ENCODE measurements at regions not wholly inside any gene's neighbourhood (a gene's known extent, or its start where the extent isn't known, plus 50 kb on each side); places are given as distances from the start of the nearest gene placed in this dataset.

DNA sequence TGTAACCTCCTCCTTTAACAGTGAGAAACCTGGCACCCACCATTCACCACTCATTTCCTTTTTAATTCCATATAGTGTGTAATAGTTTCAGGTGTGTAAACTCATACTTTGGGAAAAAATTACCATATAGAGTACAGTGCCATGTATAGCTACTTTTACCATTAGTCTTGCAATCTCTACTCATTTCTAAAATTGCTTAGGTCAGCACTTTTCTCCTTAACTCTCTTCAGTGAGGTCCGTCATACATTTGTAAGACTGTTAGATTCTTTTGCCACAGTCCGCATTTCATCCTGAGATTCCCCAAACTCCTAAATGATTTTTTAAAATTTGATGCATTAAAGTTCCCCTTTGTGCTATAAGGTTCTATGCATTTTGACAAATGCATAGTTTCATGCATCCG, 238.3 kb upstream of the ATP10A start:
- H3K4me3 ChIP-seq (ENCODE audit: low read depth, low read length), result no peak overlapping the region
- TF ChIP-seq ZFHX2 (tag by site-specific recombination; conservative IDR thresholded peaks at IDR 0.05) (no peak), ZNF76 (tag by site-specific recombination; IDR thresholded peaks at IDR 0.05; ENCODE audit: borderline replicate concordance, low read depth) (no peak), KLF8 (tag by site-specific recombination; IDR thresholded peaks at IDR 0.05) (no peak), ZNF112 (tag by site-specific recombination; IDR thresholded peaks at IDR 0.05) (no peak), ZNF529 (tag by site-specific recombination; IDR thresholded peaks at IDR 0.05; ENCODE audit: insufficient replicate concordance) (no peak), ZNF623 (tag by site-specific recombination; IDR thresholded peaks at IDR 0.05) (no peak)
- TF ChIP-seq, protein P1, sequence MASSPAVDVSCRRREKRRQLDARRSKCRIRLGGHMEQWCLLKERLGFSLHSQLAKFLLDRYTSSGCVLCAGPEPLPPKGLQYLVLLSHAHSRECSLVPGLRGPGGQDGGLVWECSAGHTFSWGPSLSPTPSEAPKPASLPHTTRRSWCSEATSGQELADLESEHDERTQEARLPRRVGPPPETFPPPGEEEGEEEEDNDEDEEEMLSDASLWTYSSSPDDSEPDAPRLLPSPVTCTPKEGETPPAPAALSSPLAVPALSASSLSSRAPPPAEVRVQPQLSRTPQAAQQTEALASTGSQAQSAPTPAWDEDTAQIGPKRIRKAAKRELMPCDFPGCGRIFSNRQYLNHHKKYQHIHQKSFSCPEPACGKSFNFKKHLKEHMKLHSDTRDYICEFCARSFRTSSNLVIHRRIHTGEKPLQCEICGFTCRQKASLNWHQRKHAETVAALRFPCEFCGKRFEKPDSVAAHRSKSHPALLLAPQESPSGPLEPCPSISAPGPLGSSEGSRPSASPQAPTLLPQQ (tag by site-specific recombination; IDR thresholded peaks at IDR 0.05), result no peak
- ChIA-PET CTCF (no interaction called here), POLR2A (no interaction called here)
- no peaks in the 10 kb centered on the region for H3K4me1 ChIP-seq (ENCODE audit: control insufficient read depth, insufficient read depth, low read length)
- H3K9me3 ChIP-seq (ENCODE audit: control insufficient read depth, insufficient read depth, low read depth, low read length), result no peaks in the 10 kb centered on the region
- H3K36me3 ChIP-seq (ENCODE audit: control insufficient read depth in 2 of 2, insufficient read depth in 1 of 2, low read length in 2 of 2), result no peaks in the 10 kb centered on the region
- no peak overlapping the region for H3K27ac ChIP-seq (ENCODE audit: extremely low read depth, low read depth, low read length)

DNA sequence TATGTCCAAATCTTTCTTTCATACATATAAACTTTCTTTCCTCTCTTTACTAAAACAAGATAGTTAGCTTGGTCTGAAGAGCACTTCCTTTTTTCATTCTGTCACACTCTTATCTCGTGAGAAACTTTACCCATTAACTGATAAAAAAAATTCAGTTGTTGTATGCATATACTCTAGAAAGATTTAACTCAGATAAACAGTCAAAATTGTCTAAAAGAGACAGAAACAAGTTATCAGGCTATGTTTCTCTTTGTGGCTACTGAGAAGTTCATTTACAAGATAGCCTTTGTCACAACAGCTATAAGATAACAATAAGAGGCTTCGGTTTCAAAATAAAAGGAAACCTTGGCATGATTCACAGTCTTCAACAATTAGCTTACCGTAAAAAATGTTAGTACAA, 235.7 kb upstream of the ATP10A start:
- H3K4me3 ChIP-seq (ENCODE audit: low read depth, low read length), result no peak overlapping the region
- POLR2A ChIA-PET, result no interaction called here
- H3K27ac ChIP-seq (ENCODE audit: extremely low read depth, low read depth, low read length), result no peak overlapping the region
- CTCF ChIA-PET, result interaction anchor here (1.2 kb wide), 1 partner anchor 766 kb away, joined by 5 read pairs; no protein-coding TSS in a partner anchor
- H3K4me1 ChIP-seq (ENCODE audit: control insufficient read depth, insufficient read depth, low read length), result no peaks in the 10 kb centered on the region
- H3K9me3 ChIP-seq (ENCODE audit: control insufficient read depth, insufficient read depth, low read depth, low read length), result no peaks in the 10 kb centered on the region
- TF ChIP-seq ZNF133 (tag by site-specific recombination; IDR thresholded peaks at IDR 0.05) (no peak), YY2 (tag by site-specific recombination; IDR thresholded peaks at IDR 0.05) (no peak), ZNF211 (tag by site-specific recombination; IDR thresholded peaks at IDR 0.05; ENCODE audit: low read depth) (no peak), ZNF394 (tag by site-specific recombination; IDR thresholded peaks at IDR 0.05; ENCODE audit: borderline replicate concordance) (no peak), ZNF544 (tag by site-specific recombination; IDR thresholded peaks at IDR 0.05) (no peak), ZNF214 (tag by site-specific recombination; IDR thresholded peaks at IDR 0.05; ENCODE audit: borderline replicate concordance) (no peak), ZNF510 (tag by site-specific recombination; IDR thresholded peaks at IDR 0.05; ENCODE audit: insufficient replicate concordance) (no peak), ZNF423 (tag by site-specific recombination; IDR thresholded peaks at IDR 0.05) (no peak), GLI2 (tag by site-specific recombination; IDR thresholded peaks at IDR 0.05; ENCODE audit: borderline replicate concordance, low read depth) (no peak), ZIC2 (tag by site-specific recombination; IDR thresholded peaks at IDR 0.05) (no peak), ZNF785 (tag by site-specific recombination; IDR thresholded peaks at IDR 0.05) (no peak), KLF7 (tag by site-specific recombination; IDR thresholded peaks at IDR 0.05; ENCODE audit: borderline replicate concordance) (no peak), HOXA7 (CRISPR knock-in tag; IDR thresholded peaks at IDR 0.05; ENCODE audit: borderline replicate concordance) (no peak)
- TF ChIP-seq, protein P2, sequence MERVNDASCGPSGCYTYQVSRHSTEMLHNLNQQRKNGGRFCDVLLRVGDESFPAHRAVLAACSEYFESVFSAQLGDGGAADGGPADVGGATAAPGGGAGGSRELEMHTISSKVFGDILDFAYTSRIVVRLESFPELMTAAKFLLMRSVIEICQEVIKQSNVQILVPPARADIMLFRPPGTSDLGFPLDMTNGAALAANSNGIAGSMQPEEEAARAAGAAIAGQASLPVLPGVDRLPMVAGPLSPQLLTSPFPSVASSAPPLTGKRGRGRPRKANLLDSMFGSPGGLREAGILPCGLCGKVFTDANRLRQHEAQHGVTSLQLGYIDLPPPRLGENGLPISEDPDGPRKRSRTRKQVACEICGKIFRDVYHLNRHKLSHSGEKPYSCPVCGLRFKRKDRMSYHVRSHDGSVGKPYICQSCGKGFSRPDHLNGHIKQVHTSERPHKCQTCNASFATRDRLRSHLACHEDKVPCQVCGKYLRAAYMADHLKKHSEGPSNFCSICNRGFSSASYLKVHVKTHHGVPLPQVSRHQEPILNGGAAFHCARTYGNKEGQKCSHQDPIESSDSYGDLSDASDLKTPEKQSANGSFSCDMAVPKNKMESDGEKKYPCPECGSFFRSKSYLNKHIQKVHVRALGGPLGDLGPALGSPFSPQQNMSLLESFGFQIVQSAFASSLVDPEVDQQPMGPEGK (tag by site-specific recombination; IDR thresholded peaks at IDR 0.05), result no peak
- TF ChIP-seq, protein P3, sequence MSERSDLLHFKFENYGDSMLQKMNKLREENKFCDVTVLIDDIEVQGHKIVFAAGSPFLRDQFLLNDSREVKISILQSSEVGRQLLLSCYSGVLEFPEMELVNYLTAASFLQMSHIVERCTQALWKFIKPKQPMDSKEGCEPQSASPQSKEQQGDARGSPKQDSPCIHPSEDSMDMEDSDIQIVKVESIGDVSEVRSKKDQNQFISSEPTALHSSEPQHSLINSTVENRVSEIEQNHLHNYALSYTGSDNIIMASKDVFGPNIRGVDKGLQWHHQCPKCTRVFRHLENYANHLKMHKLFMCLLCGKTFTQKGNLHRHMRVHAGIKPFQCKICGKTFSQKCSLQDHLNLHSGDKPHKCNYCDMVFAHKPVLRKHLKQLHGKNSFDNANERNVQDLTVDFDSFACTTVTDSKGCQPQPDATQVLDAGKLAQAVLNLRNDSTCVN (tag by site-specific recombination; optimal IDR thresholded peaks at IDR 0.05), result no peak
- H3K36me3 ChIP-seq (ENCODE audit: control insufficient read depth in 2 of 2, insufficient read depth in 1 of 2, low read length in 2 of 2), result no peaks in the 10 kb centered on the region

Measured in HEK293 (cell line).